ENCODE measurements at regions not wholly inside any gene's neighbourhood (a gene's known extent, or its start where the extent isn't known, plus 50 kb on each side); places are given as distances from the start of the nearest gene placed in this dataset.

DNA sequence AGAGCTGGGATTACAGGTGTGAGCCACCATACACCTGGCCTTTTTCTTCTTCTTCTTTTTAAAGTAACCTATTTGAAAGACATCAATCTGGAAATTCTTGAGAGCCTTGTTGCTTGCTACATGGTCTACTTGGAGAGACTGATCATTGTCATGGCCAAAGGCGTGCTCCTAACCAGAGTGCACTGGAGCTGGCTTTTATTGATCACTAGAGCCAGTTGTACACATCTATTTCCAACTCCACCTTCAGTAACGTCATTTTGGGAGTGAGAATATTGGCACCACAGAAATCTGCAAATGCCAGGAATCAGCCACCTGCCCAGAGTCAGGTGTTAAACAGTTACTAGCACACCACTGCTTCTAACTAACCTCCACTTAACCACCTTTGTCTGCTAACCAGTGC, 735.1 kb downstream of the TYW1 start:
- TF ChIP-seq EZH2 (IDR thresholded peaks at IDR 0.05) (no peak), POLR2AphosphoS5 (IDR thresholded peaks at IDR 0.05; ENCODE audit: borderline replicate concordance, low read depth, low read length) (no peak)
